ENCODE measurements at regions not wholly inside any gene's neighbourhood (a gene's known extent, or its start where the extent isn't known, plus 50 kb on each side); places are given as distances from the start of the nearest gene placed in this dataset.

DNA sequence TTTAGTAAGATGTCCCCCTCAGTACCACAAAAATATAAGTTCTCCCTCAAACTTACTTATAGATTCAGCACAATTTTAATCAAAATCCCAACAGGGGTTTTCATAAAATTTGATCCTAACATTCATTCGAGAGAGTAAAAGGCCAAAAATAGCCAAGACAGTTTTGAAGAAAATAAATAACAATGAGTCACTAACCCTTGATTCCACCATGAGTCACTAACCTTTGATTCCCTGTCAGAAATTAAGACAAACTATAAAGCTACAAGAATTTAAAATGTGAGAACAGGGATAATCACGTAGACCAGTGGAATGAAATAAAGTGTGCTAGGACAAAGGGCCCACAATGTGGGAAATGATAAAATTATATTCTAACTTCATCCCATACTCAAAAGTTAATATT is 320.3 kb downstream of the SUCLA2 start:
- H2AFZ ChIP-seq (ENCODE audit: low read depth, low read length) = no peak overlapping the region
- H3K4me1 ChIP-seq (ENCODE audit: control insufficient read depth, extremely low read depth, insufficient read depth, low read length) = no peaks in the 10 kb centered on the region
- dilution Hi-C loops (cut with MboI; ENCODE audit: extremely low pct_ligation_motif_present, low sequenced_read_pairs) (no loop called here), intact Hi-C loops (cut with micrococcal nuclease) (no loop called here)
- CTCF ChIA-PET = no interaction called here
- no peaks in the 10 kb centered on the region for H3K79me2 ChIP-seq (ENCODE audit: control insufficient read depth, insufficient read depth, low read length)
- no peak for DNase-seq (ENCODE audit: low read depth, low spot score)
- POLR2A ChIA-PET = no interaction called here
- H3K27ac ChIP-seq (ENCODE audit: insufficient read depth, low read depth, low read length) = no peak overlapping the region
- no peaks in the 10 kb centered on the region for H3K36me3 ChIP-seq (ENCODE audit: control insufficient read depth in 2 of 2, extremely low read depth in 1 of 2, insufficient read depth in 2 of 2, low read length in 2 of 2)
- FAIRE-seq = no peak
- no peak overlapping the region for H3K9ac ChIP-seq (replicated peaks; ENCODE audit: extremely low read depth, insufficient read depth, low read length)
- TF ChIP-seq, protein P1, sequence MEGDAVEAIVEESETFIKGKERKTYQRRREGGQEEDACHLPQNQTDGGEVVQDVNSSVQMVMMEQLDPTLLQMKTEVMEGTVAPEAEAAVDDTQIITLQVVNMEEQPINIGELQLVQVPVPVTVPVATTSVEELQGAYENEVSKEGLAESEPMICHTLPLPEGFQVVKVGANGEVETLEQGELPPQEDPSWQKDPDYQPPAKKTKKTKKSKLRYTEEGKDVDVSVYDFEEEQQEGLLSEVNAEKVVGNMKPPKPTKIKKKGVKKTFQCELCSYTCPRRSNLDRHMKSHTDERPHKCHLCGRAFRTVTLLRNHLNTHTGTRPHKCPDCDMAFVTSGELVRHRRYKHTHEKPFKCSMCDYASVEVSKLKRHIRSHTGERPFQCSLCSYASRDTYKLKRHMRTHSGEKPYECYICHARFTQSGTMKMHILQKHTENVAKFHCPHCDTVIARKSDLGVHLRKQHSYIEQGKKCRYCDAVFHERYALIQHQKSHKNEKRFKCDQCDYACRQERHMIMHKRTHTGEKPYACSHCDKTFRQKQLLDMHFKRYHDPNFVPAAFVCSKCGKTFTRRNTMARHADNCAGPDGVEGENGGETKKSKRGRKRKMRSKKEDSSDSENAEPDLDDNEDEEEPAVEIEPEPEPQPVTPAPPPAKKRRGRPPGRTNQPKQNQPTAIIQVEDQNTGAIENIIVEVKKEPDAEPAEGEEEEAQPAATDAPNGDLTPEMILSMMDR (IDR thresholded peaks at IDR 0.05; ENCODE audit: extremely low read depth in 1 of 2, insufficient read depth in 1 of 2, low read depth in 1 of 2, low read length in 2 of 2) = no peak
- no peak for TF ChIP-seq MYC (IDR thresholded peaks at IDR 0.05; ENCODE audit: low read depth, low read length)
- no peak for TF ChIP-seq JUN (IDR thresholded peaks at IDR 0.05; ENCODE audit: borderline replicate concordance, insufficient read depth, insufficient read length, low read depth)
- no peak for TF ChIP-seq EZH2 (IDR thresholded peaks at IDR 0.05; ENCODE audit: borderline replicate concordance, low read depth, low read length, severe bottlenecking)
- no peak for TF ChIP-seq POLR2A (IDR thresholded peaks at IDR 0.05; ENCODE audit: low read depth, low read length)
- no peak for TF ChIP-seq POLR2AphosphoS5 (IDR thresholded peaks at IDR 0.05; ENCODE audit: insufficient read depth, low read depth, low read length)
- TF ChIP-seq FOS (IDR thresholded peaks at IDR 0.05; ENCODE audit: borderline replicate concordance, insufficient read depth, low read length) = no peak
- TF ChIP-seq, protein P2, sequence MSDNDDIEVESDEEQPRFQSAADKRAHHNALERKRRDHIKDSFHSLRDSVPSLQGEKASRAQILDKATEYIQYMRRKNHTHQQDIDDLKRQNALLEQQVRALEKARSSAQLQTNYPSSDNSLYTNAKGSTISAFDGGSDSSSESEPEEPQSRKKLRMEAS (IDR thresholded peaks at IDR 0.05; ENCODE audit: insufficient read depth, insufficient read length) = no peak
- no peak for TF ChIP-seq GATA2 (IDR thresholded peaks at IDR 0.05; ENCODE audit: insufficient read depth, insufficient read length, low read depth, low read length)
- no TSS peak for BruUV-seq (replicated peaks)
- no peaks in the 10 kb centered on the region for H4K20me1 ChIP-seq (replicated peaks; ENCODE audit: control insufficient read depth, extremely low read depth, insufficient read depth, low read length)
- H3K9me3 ChIP-seq (replicated peaks; ENCODE audit: control insufficient read depth, insufficient read depth, low read length) = peaks cover 1% of the 10 kb centered on the region
- no peaks in the 10 kb centered on the region for H3K27me3 ChIP-seq (ENCODE audit: control insufficient read depth in 2 of 2, insufficient read depth in 2 of 2, low read length in 2 of 2)
- no peak overlapping the region for H3K4me2 ChIP-seq (ENCODE audit: insufficient read depth, low read length)
- no peak overlapping the region for H3K4me3 ChIP-seq (replicated peaks in 1 of 3; ENCODE audit: insufficient read depth in 1 of 3, low read depth in 1 of 3, low read length in 3 of 3)
- no peaks in the 10 kb centered on the region for H3K9me1 ChIP-seq (replicated peaks; ENCODE audit: control insufficient read depth, extremely low read depth, insufficient read depth, low read length)
